Adrenal gland (tissue), 5 donors: ENCODE measurements at regions not wholly inside any gene's neighbourhood (a gene's known extent, or its start where the extent isn't known, plus 50 kb on each side); places are given as distances from the start of the nearest gene placed in this dataset.

Experiments
- POLR2A ChIP-seq, 2 donors: fragments of 450-650 bp; IDR thresholded peaks; one replicate each; pipeline ENCODE4 v1.6.1; 2017; ENCODE audit warnings: antibody characterized with exemption in 2 of 2, mild to moderate bottlenecking in 2 of 2, moderate library complexity in 1 of 2
- TF ChIP-seq, protein P1 (sequence below), 6 experiments: fragments of 450-650 bp in 4 of 6; fragments of 200-600 bp in 2 of 6; sonication (generic) in 1 of 6; IDR thresholded peaks; 1 replicate in 5 of 6; 2 replicates in 1 of 6; pipeline versions ENCODE4 v1.5.1 to v1.8.0; 2016 to 2021; ENCODE audit warnings: antibody characterized with exemption in 6 of 6, mild to moderate bottlenecking in 2 of 6, moderate library complexity in 1 of 6
- donor health status: DM: no; HTN: no; CAD: no.

DNA sequence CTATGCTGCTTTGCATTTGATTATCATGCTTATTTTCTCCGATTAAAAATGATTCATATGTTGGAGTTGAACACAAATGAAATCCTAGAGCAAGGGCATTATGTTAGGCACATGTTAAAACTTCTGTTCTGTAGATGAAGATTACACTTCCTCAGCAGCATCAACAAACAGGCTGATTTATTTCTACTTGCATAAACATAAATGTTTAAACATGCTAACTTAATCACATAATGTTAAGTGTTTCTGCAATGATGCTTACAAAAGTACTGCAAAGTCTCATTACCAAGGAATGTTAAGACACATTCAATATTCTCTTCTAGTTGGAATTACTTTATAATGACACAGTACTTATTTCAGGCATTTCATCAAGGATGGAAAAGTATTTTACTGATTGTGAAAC, 770.8 kb downstream of the ANKRD7 start:
- TF ChIP-seq, protein P1, sequence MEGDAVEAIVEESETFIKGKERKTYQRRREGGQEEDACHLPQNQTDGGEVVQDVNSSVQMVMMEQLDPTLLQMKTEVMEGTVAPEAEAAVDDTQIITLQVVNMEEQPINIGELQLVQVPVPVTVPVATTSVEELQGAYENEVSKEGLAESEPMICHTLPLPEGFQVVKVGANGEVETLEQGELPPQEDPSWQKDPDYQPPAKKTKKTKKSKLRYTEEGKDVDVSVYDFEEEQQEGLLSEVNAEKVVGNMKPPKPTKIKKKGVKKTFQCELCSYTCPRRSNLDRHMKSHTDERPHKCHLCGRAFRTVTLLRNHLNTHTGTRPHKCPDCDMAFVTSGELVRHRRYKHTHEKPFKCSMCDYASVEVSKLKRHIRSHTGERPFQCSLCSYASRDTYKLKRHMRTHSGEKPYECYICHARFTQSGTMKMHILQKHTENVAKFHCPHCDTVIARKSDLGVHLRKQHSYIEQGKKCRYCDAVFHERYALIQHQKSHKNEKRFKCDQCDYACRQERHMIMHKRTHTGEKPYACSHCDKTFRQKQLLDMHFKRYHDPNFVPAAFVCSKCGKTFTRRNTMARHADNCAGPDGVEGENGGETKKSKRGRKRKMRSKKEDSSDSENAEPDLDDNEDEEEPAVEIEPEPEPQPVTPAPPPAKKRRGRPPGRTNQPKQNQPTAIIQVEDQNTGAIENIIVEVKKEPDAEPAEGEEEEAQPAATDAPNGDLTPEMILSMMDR (IDR thresholded peaks at IDR 0.05), result no peak
- no peak for TF ChIP-seq POLR2A (IDR thresholded peaks at IDR 0.05)
